Natural killer cell (primary cell): ENCODE measurements at regions not wholly inside any gene's neighbourhood (a gene's known extent, or its start where the extent isn't known, plus 50 kb on each side); places are given as distances from the start of the nearest gene placed in this dataset.

ENCODE experiments used
- ATAC-seq, 3 donors: fragments of 150-1000 bp in 2 of 3; fragments of 200-7000 bp in 1 of 3; cut with Tn5 transposase; 1 replicate in 1 of 3; 2 replicates in 2 of 3; pipeline ENCODE4 v1.10.0; 2021; ENCODE audit warnings: mild to moderate bottlenecking in 2 of 3, moderate library complexity in 2 of 3
- DNase-seq, 2 donors: peaks; one replicate each; pipeline versions ENCODE4 v3.0.0 to v3.0.0-alpha.2; 2013 to 2021; ENCODE audit warnings: mixed read lengths in 1 of 2
- H3K27ac ChIP-seq: one replicate; pipeline ENCODE4 v1.5.1; 2013; ENCODE audit warnings: mild to moderate bottlenecking, low read length
- H3K27me3 ChIP-seq: one replicate; pipeline ENCODE4 v1.6.1; 2013; ENCODE audit warnings: low read length; ENCODE audit not compliant: control insufficient read depth, insufficient read depth
- H3K36me3 ChIP-seq: one replicate; pipeline ENCODE4 v1.6.1; 2013; ENCODE audit warnings: low read length; ENCODE audit not compliant: control insufficient read depth, insufficient read depth
- H3K4me1 ChIP-seq: one replicate; pipeline ENCODE4 v1.6.1; 2013; ENCODE audit warnings: low read length; ENCODE audit not compliant: control insufficient read depth, insufficient read depth
- H3K4me3 ChIP-seq: one replicate; pipeline ENCODE4 v1.5.1; 2013; ENCODE audit warnings: low read length
- H3K9me3 ChIP-seq: one replicate; pipeline ENCODE4 v1.6.1; 2013; ENCODE audit warnings: low read length; ENCODE audit not compliant: control insufficient read depth, insufficient read depth
- H3K27ac Mint-ChIP-seq, 2 donors: one replicate each; pipeline ENCODE4 v1.8.0; 2022; ENCODE audit warnings: mild to moderate bottlenecking in 2 of 2, mixed read lengths in 2 of 2, moderate library complexity in 1 of 2
- H3K27me3 Mint-ChIP-seq, 2 donors: one replicate each; pipeline ENCODE4 v1.8.0; 2022; ENCODE audit warnings: low read depth in 2 of 2, mixed read lengths in 2 of 2
- H3K36me3 Mint-ChIP-seq: one replicate; pipeline ENCODE4 v1.8.0; 2022; ENCODE audit warnings: mixed read lengths
- H3K4me1 Mint-ChIP-seq, 2 donors: one replicate each; pipeline ENCODE4 v1.8.0; 2022; ENCODE audit warnings: mixed read lengths in 2 of 2
- H3K4me3 Mint-ChIP-seq: one replicate; pipeline ENCODE4 v1.8.0; 2022; ENCODE audit warnings: mild to moderate bottlenecking, moderate library complexity, mixed read lengths
- H3K9me3 Mint-ChIP-seq, 2 donors: one replicate each; pipeline ENCODE4 v1.8.0; 2022; ENCODE audit warnings: mixed read lengths in 2 of 2
- CTCF ChIP-seq: fragments of 200-600 bp; IDR thresholded peaks from one replicate; pipeline ENCODE4 v1.8.0; 2022; ENCODE audit warnings: antibody characterized with exemption
- WGBS: methylation state at CpG from one replicate; pipeline ENCODE4 v1.1.7; 2013; ENCODE audit warnings: missing lambda C conversion rate; ENCODE audit not compliant: insufficient coverage; 5-methylcytosine and 5-hydroxymethylcytosine counted together
- intact Hi-C: fragments of 100-400 bp; cut with micrococcal nuclease; formaldehyde crosslinking; loops from one replicate; pipeline ENCODE4 v1.14.2; 2022

- Histone ChIP-seq H3K36me3 (no peaks in the 10 kb centered on the region), H3K4me1 (no peaks in the 10 kb centered on the region), H3K27me3 (no peaks in the 10 kb centered on the region), H3K27ac (no peak overlapping the region), H3K4me3 (no peak overlapping the region), H3K9me3 (peaks cover 10% of the 10 kb centered on the region)
- no peaks in the 10 kb centered on the region for H3K36me3 Mint-ChIP-seq
- TF ChIP-seq CTCF, result no peak
- 87% methylated on average over 3 of the region's 3 CpGs for WGBS
- ATAC-seq (no peak), DNase-seq (no peak)
- no peak overlapping the region for H3K27ac Mint-ChIP-seq
- H3K4me3 Mint-ChIP-seq, result no peak overlapping the region
- H3K27me3 Mint-ChIP-seq, result no peaks in the 10 kb centered on the region
- H3K4me1 Mint-ChIP-seq, result no peaks in the 10 kb centered on the region
- intact Hi-C loops, result no loop called here
- peaks cover 15 to 41% of the 10 kb centered on the region in 2 donors for H3K9me3 Mint-ChIP-seq
Observed at GRCh38 chr2:51998890-51999289, 967.0 kb upstream of the NRXN1 start.

GRCh38 chr2:51997571-51997970 lies 965.6 kb upstream of the NRXN1 start:
- Mint-ChIP-seq H3K9me3 (peaks cover 20 to 46% of the 10 kb centered on the region in 2 donors), H3K4me3 (no peak overlapping the region), H3K4me1 (no peaks in the 10 kb centered on the region), H3K36me3 (peaks cover under 1% of the 10 kb centered on the region), H3K27ac (no peak overlapping the region), H3K27me3 (no peaks in the 10 kb centered on the region)
- peaks cover 10% of the 10 kb centered on the region for H3K9me3 ChIP-seq
- DNase-seq (no peak), ATAC-seq (no peak)
- 93% methylated on average over 2 of the region's 2 CpGs for WGBS
- no peak overlapping the region for H3K27ac ChIP-seq
- no peaks in the 10 kb centered on the region for H3K4me1 ChIP-seq
- no peak for TF ChIP-seq CTCF
- H3K36me3 ChIP-seq, result no peaks in the 10 kb centered on the region
- no peaks in the 10 kb centered on the region for H3K27me3 ChIP-seq
- intact Hi-C loops, result no loop called here
- no peak overlapping the region for H3K4me3 ChIP-seq

GRCh38 chr2:51995293-51995692 lies 963.4 kb upstream of the NRXN1 start:
- WGBS, result no CpG with 5 or more reads among the region's 1 CpG
- DNase-seq, result no peak

More at GRCh38 chr2:51995293-51995692, 963.4 kb upstream of the NRXN1 start:
- no peak overlapping the region for H3K4me3 ChIP-seq
- H3K36me3 Mint-ChIP-seq, result peaks cover 10% of the 10 kb centered on the region
- no peak for ATAC-seq
- peaks cover 19 to 43% of the 10 kb centered on the region in 2 donors for H3K9me3 Mint-ChIP-seq
- H3K9me3 ChIP-seq, result peaks cover 6% of the 10 kb centered on the region
- no peaks in the 10 kb centered on the region for H3K36me3 ChIP-seq
- H3K4me1 ChIP-seq, result no peaks in the 10 kb centered on the region
- no peaks in the 10 kb centered on the region for H3K27me3 ChIP-seq
- no peak overlapping the region for H3K4me3 Mint-ChIP-seq
- intact Hi-C loops, result no loop called here
- H3K27me3 Mint-ChIP-seq, result no peaks in the 10 kb centered on the region
- no peak overlapping the region for H3K27ac ChIP-seq
- no peak for TF ChIP-seq CTCF
- H3K27ac Mint-ChIP-seq, result no peak overlapping the region
- no peaks in the 10 kb centered on the region for H3K4me1 Mint-ChIP-seq
